HG02973 (cell line): ENCODE measurements at regions not wholly inside any gene's neighbourhood (a gene's known extent, or its start where the extent isn't known, plus 50 kb on each side); places are given as distances from the start of the nearest gene placed in this dataset.

Experiments used
- ATAC-seq: cut with Tn5 transposase; IDR thresholded peaks from one replicate; pipeline ENCODE4 v1.9.1; 2021; ENCODE audit warnings: moderate library complexity; ENCODE audit not compliant: unreplicated experiment

- ATAC-seq, result no peak
Observed at GRCh38 chr20:51079488-51079887, 56.6 kb upstream of the KCNG1 start.

- ATAC-seq, result no peak
Observed at GRCh38 chr20:51077686-51078060, 54.8 kb upstream of the KCNG1 start.

GRCh38 chr20:51076786-51077685 lies 54.1 kb upstream of the KCNG1 start:
- no peak for ATAC-seq

- no peak for ATAC-seq
Observed at GRCh38 chr20:51074062-51074461, 51.2 kb upstream of the KCNG1 start.
